Hypothalamus (tissue), 51 donors: ENCODE measurements at regions not wholly inside any gene's neighbourhood (a gene's known extent, or its start where the extent isn't known, plus 50 kb on each side); places are given as distances from the start of the nearest gene placed in this dataset.
A peak's percentile ranks its signal among the peaks of the same experiment; 100 is the strongest.

Source experiments
- DNase-seq, 51 donors: peaks; one replicate each; lab custom pipeline; 2025; lab: John Stamatoyannopoulos, UW

DNA sequence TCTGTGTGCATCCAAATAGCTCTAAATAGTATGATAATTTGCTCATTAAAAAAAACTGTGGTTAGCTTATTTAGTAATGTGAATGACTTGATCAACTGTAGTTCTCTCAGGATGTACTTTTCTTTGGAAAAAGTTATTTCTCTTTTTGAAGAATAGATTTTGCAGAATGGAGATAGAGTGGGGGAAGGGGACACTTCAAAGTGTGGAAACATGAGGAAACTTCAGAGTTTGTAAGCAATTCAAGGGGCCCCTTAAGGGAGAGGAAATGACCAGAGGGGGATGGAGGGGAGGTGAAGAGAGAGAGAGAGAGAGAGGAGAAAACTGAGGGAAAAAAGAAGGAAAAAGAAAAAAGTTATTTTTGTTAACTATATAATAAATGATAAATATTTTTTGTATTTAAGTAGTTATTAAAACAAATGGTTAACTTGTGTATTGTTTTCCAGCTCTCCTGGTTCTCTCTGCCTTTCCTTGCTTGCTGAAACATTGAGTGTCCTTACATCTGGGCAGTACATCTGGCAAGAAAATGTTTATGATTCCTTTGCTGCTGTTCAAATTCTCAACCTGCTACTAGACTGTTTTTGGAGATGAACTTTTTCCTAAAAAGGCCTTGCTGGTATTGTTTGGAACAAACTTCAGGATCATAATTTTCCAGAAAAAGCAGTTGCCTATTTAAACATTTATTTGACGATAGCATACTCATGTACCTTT, 497.5 kb upstream of the CITED2 start:
- no peak for DNase-seq

DNA sequence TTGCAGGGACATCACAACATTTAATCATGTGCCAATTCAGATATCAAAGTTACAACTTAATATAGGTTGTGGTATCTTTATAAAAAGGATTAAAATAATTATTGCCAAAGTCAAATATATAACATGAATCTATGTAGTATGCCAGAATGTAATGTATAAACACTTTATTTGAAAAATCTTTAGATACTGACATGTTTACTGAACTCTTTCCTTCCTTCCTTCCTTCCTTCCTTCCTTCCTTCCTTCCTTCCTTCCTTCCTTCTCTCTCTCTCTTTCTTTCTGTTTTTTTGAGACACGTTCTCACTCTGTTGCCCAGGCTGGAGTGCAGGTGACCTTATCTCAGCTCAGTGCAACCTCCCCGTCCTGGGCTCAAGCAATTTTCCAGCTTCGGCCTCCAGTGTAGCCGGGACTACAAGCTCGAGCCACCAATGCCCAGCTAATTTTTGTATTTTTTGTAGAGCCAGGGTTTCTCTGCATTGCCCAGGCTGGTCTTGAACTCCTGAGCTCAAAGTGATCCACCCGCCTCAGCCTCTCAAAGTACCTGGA, 496.8 kb upstream of the CITED2 start:
- no peak for DNase-seq

DNA sequence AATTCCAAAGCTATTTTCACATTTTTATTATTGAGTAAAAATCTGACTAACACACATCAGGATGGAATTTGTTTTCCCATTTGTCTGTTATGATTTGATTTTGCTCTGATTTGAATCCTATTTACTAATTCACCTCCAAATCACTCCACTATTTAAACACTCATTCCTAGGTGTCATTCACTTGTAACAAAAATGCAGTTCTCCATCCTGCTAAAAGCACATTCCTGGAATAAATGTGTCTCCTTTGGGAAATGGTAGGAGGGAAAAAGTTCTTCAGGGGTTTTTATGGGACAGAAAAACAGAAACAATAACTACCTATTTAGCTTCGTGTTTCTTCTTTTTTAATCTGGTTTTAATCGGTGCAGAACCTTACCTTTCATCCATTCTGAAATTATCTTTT, 494.1 kb upstream of the CITED2 start:
- DNase-seq: no peak

DNA sequence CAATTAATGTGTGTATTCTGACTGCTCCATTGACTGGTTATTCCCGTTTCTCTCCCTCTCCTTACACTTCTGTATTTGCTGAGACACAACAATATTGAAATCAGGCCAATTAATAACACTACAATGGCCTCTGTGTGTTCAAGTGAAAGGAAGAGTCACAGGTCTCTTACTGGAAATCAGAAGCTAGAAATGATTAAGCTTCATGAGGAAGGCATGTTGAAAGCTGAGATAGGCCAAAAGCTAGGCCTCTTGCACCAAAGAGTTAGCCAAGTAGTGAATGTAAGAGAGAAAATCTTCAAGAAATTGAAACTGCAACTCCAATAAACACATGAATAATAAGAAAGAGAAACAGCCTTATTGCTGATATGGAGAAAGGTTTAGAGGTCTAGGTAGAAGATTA, 489.5 kb upstream of the CITED2 start:
- no peak for DNase-seq

- no peak for DNase-seq
Measured at GRCh38 chr6:139863346-139863745, 488.9 kb upstream of the CITED2 start.

GRCh38 chr6:139862311-139862710, 487.9 kb upstream of the CITED2 start:
- no peak for DNase-seq

- no peak for DNase-seq
Measured at GRCh38 chr6:139860203-139860602, 485.8 kb upstream of the CITED2 start.

DNA sequence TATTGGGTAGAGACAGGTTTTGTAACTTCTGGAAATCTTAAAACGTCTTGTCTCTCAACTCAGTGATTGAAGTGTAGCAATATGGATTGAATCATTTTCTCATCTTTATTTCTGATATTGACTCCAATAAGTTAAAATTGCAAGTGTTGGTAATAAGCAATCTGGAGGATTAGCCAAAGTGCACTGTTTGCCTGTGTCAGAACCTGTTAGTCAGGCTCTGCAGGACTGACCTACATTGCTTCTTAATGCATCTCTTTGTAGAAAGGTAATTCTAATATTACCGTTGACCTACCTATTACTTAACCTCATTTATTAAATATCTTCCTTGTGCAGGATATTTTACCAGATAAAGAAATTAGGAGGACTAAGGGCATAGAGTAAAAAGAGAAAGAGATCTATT, 484.0 kb upstream of the CITED2 start:
- DNase-seq: no peak

DNA sequence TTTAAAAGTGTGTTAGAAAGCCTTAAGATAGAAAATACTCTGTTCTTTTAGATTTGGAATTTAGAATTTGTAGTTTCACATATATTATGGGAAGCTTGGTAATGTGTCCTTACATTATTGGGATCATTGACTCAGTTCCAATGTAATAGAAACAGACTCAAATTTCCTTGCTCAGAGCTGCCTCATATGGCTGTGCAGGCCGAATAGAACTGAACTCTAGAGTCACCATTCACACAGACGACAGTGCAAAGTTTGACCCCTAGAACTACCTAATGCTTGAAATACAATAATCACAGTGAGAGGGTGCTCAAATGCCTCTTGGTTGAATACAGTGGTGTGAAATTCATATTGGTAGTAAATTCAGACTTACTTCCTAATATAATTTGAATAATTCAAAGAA, 482.7 kb upstream of the CITED2 start:
- no peak for DNase-seq

- DNase-seq: no peak
Measured at GRCh38 chr6:139856562-139856961, 482.1 kb upstream of the CITED2 start.

DNA sequence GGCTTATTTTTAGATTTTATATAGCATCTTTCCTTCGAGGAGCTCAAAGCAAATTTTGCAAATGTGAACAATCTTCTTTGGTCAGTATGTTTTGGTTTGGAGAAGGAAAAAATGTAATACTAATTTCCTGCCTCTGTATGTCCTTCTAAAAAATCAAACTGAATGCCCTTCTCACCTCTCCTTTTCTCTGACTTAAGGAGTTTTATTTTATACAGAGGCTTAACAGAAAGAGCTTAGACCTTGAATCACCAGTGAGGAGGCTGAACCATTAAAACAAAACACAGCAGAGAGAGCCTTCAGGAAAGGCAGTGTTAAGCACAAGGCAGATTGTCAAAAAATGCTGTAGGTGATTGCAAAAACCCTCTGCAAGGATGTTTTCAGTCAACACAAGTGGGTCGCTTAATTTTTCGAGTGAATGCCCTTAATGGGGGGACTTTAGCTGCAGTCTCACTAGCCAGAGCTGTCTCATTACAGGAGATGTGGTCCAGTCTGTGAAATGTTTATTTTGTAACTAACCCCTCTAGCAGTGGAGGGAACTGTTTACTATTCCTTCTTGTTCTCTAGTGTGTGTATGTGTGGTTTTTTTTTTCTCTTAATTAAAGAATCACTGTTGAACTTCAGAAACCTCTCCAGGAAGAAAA, 481.3 kb upstream of the CITED2 start:
- no peak for DNase-seq

DNA sequence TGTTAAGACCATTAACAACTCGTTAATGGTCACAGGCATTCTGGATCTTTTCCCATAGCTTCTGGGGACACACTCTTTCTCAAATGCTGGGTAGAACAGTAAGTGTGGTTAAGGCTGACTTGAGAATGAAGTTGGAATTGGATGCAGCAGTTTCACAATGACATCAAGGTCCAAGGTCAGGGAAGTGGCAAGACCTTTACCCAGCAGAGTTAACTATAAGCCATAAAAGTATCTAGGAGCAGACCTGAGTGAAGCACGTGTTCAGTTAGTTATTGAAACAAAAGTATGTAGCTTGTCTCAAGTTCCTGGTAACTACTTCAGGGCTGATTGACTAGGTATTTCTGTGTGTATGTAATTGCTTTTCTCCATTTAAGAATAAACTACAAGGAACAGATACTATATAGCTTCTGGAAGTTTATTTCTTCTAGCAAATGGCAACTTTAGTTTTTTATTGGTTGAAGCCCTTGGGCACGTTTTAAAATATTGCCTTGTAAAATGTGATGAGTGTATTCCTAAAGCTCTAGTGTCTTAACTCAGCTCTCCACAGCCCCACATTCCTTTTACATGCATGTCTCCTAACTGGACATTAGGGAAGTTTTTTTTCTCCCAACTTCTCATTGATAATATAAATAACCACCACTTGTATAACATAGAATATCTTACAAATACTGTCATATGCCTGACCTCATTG, 479.0 kb upstream of the CITED2 start:
- no peak for DNase-seq

DNA sequence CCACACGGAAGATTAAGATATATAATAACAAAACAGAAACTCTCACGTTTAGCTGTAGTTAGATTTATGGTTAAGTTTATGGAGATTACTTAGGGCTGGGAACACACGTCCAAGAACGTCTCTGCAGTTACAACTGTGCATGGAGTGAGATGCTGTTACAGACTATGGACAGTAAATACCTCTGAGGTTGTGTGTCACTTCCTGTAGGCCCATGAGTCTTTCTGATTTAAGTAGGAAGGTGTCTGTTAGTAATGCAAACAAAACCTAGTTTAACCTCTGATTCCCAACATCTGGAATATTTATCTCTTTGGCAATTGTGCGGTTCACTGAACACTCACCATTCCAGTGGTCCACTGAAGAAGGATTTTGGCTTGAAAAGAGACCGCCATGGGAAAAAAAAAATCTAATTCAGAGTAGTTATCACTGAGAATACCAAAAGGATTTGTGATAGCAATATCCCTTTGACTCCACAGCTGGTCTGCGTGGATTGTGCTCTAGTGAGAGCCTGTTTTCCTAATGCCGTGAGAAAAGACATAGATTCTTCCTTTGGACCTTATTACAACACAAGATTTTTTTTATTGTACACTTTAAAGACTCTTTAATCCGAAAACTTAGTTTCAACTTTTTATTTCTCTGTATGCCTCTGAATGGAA, 478.2 kb upstream of the CITED2 start:
- no peak for DNase-seq

DNA sequence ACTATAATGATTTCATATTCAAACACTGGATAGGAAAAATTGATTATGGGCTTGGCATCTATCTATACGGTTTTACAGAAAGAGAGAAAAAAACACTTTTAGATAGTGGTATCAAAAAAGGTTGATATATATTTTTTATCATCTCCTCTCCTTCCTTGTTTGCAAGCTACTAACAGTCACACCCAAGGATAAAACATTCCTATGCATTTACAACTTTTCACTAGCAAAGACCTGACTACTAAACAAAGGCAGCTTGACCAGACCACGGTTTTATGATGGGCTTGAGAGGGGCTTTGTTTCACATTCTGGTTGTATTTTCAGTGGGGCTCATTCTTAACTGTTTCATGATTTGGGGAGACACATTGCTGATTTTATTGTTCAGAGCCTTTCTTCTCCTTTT, 477.6 kb upstream of the CITED2 start:
- DNase-seq: no peak

- DNase-seq: no peak
Measured at GRCh38 chr6:139851206-139851605, 476.8 kb upstream of the CITED2 start.

DNA sequence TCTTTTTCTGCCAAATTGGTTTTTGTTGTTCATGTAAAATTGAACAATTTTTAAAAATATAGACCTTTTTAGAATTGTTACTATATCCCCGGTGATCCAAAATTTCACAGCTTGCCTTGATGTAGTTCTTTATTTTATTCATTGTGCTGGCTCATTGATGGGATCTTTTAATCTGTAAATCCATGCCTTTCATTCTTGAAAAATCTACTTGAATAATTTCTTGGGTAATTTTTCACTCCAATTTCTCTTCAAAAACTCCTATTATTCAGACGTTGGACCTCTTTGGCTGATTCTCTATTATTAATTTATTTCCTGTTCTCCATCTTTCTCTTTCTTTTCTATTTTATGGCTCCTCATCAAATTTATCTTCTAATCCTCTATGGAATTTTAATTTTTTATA, 476.1 kb upstream of the CITED2 start:
- DNase-seq: no peak

- no peak for DNase-seq
Measured at GRCh38 chr6:139847457-139847813, 473.0 kb upstream of the CITED2 start.

GRCh38 chr6:139846538-139847456, 472.3 kb upstream of the CITED2 start:
- peak in 1 of 51 donors; percentile 10 for DNase-seq

DNA sequence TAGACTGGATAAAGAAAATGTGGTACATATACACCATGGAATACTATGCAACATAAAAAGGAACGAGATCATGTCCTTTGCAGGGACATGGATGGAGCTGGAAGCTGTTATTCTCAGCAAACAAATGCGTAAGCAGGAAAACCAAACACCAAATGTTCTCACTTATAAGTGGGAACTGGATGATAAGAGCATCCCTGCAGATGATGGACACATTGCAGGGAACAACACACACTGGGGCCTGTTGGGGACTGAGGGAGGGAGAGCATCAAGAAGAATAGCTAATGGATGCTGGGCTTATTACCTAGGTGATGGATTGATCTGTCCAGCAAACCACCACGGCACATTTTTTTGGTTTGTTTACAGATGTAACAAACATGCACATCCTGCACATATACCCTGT, 470.5 kb upstream of the CITED2 start:
- no peak for DNase-seq

GRCh38 chr6:139841794-139842215, 467.4 kb upstream of the CITED2 start:
- no peak for DNase-seq
